ENCODE measurements at regions not wholly inside any gene's neighbourhood (a gene's known extent, or its start where the extent isn't known, plus 50 kb on each side); places are given as distances from the start of the nearest gene placed in this dataset.

GRCh38 chr6:141264101-141264500 is 868.6 kb upstream of the GJE1 start:
- TF ChIP-seq YY1 (IDR thresholded peaks at IDR 0.05; ENCODE audit: insufficient read depth, insufficient read length), result no peak
- no peak for TF ChIP-seq ZNF274 (IDR thresholded peaks at IDR 0.05; ENCODE audit: low read depth, low read length)
